HG03378 (cell line): ENCODE measurements at regions not wholly inside any gene's neighbourhood (a gene's known extent, or its start where the extent isn't known, plus 50 kb on each side); places are given as distances from the start of the nearest gene placed in this dataset.
"Not testable (repeated sequence)": the region's sequence is repeated elsewhere in the genome, so short reads cannot be mapped to it uniquely, and the experiment has no call there.

ENCODE experiments used
- ATAC-seq: cut with Tn5 transposase; IDR thresholded peaks from one replicate; pipeline ENCODE4 v1.9.1; 2021; ENCODE audit warnings: mild to moderate bottlenecking, moderate library complexity; ENCODE audit not compliant: unreplicated experiment

DNA sequence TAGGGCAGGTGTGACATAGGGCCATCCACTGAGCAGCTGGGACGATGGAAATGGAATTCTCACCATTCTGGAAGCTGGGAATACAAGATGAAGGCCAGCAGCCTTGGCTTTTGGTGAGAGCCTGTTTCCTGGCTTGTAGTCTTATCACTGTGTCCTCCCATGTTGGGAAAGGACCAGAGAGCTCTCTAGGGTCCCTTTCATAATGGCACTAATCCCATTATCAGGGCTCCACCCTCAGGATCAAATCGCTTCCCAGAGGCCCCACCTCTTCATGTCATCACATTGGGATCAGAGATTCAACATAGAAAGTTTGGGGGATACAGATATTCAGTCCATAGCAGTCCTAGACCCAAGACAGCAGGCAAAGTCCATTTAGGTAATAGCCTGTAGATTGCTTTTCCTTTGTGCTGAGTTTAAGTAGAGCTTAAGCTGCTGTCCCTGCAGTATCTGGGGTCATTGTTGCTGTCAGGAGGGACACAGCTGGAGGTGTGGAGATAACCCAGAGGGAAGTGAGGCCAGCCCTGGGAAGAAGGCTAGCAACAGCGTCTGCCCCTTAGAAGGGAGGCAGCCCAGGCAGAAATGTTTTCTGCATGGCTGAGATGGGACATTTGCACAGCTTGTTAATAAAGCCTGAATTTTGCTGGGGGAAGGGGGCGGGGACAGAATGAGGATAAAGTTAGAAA is 136.5 kb upstream of the GPR12 start:
- no peak for ATAC-seq

GRCh38 chr13:26895808-26896466 is 135.4 kb upstream of the GPR12 start:
- ATAC-seq, result no peak

GRCh38 chr13:26895081-26895807 is 134.7 kb upstream of the GPR12 start:
- no peak for ATAC-seq

DNA sequence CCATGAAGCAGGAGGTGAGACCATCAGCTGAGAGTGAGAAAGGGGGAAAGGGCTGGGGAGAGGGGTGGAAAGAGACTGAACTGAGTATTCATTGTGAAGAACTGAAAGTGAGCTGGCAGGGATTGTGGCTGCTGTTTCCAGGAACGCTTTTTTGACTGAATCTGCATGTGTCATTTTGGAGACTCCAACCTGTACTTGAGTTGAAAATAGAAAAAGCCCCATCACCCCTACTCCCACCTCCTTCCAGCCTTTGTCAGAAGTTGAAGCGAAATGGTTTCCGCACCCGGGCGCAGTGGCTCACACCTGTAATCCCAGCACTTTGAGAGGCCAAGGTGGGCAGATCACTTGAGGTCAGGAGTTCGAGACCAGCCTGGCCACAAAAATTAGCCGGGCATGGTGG is 128.0 kb upstream of the GPR12 start:
- ATAC-seq, result no peak

DNA sequence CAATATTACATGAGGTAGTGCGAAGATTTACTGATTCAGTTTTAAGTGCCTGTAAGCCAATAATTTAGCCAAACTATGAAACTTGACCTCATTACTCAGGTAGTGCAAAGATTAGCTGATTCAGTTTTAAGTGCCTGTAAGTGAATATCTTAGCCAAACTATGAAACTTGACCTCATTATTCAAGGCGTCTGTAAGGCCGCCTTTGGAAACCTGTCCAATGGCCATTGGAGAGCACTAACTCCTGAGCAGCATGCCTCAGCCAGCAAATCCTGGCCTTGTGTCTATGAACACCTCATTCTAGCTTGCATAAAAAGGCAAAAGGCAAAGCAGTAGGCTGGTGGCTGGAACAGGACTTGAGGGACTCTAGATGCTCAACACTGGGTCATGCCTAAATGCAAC is 127.0 kb upstream of the GPR12 start:
- ATAC-seq, result no peak

DNA sequence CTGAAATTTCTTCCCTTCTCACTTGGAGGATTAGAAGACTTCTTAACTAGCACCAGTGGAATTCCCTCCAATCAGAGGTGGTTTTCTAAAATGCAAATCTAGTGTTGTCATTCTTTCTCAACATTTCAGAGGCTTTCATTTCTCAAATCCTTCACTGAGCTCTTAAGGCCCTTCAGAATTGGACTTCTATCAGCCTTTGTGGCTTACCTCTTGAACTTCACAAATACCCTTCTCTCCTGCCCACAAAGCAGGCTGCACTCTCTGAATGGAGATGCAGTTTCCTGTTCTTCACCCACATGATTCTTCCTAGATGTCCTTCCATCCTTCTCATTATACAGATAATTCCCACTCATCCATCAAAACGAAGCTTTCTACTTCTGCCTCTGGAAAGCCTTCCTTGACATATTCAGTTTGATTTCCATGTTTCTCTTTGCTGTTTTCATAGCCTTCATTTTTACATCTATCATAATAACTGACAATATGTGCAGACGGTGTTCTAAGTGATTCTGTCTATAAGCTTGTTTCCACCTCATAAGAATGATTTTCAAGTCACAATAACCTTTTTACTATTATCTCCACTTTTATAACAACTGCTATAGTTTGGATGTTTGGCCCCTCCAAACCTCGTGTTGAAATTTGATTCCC is 123.1 kb upstream of the GPR12 start:
- ATAC-seq, result no peak

DNA sequence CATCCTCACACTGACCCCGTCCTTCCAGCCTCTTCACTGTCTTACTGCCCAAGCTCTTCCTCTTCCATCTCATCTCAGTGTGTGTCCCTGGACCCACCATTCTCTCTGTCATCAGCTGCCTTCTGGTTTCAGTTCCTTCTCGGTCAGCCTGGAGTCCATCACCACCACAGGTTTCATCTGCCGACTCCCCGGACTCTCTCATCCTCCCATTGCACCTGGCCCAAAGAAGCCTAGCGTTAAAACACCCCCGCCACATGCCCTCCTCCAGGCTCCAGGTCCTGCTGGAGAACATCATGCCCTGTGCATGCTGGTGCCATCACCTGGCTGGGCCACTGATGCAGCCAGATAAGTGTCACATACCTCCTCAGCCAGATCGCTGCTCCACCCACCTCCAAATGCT is 122.1 kb upstream of the GPR12 start:
- ATAC-seq, result no peak

GRCh38 chr13:26881154-26881553 is 120.6 kb upstream of the GPR12 start:
- no peak for ATAC-seq

DNA sequence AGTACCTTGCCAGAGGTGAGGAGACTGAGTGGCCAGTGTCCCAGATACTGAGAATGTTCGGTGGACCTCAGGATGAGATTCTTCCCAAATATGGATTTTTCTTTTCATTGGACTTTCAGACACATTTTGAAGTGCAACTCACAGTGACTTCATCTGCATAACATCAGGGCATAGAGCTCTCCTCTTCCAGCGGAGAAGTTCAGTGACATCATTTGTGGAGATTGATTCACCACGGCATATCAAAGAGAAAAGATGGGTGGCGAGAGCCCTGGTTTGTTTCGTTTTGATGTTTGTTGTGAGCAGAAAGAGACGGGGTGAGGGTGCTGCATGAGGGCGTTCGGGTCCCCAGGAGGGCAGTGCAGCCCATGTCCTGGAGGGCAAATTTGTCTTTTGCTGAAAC is 120.1 kb upstream of the GPR12 start:
- ATAC-seq, result no peak

- ATAC-seq, result no peak
Observed at GRCh38 chr13:26878438-26878837, 117.9 kb upstream of the GPR12 start.

DNA sequence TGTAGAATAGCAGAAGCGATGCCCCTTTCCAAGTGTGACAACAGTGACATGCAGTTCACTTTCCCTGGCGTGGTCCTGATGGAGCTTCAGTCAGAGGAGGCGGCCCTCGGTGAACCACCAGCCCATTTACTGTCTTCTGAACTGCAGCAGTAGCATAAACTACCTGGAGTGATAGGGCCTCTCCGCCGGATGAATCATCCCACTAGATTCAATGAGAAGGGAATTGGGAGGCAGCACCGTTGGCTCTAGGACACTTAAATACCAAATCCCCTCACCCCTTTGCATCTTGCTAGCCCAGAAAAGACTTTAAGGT is 112.8 kb upstream of the GPR12 start:
- ATAC-seq, result no peak

DNA sequence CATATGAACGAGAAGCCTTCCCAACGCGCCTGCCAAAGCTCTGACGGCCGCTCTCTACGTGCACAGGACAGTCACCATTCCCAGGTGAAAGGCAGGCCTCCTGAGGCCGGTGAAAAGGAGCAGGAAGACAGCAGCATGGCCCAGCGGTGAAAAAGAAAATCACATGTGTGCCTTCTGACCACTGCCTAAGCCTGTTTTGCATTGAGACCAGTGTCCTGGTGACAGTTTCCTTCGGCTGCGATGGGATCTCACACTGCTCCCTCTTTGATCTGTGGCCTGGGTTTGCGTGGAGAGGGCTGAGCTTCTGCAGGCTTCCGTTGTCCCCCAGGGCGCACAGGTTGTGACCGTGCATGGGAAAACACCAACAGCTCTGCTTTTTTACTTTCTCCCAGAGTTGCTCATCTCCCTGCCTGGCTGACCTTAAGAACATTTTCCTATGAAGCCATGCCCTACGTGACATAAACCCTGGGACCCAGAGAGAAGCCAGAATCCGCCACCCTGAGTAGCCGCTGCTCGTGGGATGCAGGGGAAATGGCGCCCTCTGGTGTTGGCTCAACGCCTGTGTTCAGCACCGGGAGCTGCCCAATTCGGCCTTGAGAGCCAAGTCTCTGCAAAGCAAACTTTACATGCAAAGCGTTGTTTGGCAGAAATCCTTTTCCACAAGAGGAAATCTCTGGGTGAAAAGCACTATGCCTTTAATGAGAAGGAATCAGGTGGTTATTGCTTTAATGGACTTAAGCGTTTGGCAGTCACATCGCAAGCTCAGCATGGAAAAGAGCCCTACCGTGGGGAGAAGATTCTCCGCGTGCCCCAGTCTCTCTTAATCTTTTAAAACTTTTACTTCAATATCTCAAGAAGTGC is 112.2 kb upstream of the GPR12 start:
- no peak for ATAC-seq

- ATAC-seq, result no peak
Observed at GRCh38 chr13:26867451-26868091, 107.0 kb upstream of the GPR12 start.

DNA sequence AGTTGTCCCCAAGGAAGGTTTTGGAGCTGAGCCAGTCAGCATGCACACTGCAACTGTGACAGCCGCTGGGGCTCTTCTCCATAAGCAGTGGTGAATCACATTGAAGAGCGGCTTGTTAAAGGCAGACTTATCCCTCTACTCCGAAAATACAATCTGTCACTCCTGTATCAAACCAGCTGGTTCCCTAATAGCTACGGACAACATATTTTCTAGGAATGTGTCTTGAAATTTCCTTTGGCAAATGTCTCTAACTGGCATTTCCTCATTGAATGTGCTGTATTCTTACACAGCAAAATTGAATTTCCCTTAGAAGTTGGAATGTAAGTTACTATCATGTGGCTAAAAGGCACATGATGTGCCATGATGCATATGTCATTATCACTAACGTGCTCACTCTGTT is 104.0 kb upstream of the GPR12 start:
- no peak for ATAC-seq

- ATAC-seq, result no peak
Observed at GRCh38 chr13:26861941-26862340, 101.4 kb upstream of the GPR12 start.

DNA sequence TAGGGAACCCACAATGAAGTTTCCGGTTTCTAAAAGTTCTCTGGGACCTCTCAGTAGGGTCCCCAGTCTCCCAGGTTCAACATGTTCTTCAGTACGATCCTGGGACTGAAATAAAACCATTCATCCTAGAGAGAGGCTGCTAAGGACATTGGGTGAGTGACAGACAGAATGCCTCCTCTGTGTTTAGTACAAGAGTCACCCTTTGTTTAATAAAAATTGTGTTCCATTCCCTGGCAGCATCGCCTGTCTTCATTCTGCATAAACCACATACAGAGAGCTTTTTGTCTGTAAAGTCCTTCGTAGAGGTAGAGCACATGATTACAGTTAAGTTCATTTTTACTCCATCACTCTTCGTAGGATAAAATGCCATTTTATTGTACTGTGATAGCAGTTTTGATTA is 95.3 kb upstream of the GPR12 start:
- no peak for ATAC-seq

DNA sequence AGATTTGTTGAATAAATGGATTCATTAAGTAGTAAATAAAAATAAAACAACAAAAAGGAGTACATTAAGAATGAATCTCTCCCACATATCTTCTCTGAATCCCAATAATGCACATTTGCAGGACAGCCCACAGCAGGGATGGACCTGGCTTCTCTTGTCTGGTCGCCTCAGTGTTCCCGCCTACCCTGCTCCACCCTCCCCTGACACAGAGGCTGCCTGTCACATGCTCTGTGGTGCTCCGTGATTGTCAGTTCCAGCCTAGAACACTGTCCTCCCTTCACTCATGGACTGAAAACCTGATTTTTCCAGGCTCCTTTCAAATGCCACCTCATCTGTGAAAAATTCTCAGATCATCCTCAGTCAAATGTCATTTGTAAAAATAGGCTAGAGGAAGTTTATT is 94.5 kb upstream of the GPR12 start:
- no peak for ATAC-seq

DNA sequence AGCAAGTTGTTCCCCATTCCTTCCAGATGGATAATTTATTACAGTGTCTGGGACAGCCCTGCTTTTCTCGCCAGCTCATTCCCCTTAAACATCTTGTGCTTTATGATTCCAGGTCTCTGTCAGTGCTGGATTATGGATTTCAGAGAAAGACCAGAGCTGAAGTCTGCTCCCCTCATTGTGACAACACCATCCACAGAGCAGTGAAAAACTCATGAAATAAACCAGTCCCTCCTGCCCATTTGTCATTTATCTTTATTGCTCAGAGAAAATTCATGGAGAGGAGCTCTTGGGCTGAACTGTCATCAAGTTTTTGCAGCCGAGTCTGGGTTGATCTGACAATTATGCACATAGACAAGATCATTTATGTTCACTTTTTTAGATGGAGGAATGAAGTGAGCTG is 92.7 kb upstream of the GPR12 start:
- ATAC-seq, result no peak

- no peak for ATAC-seq
Observed at GRCh38 chr13:26847281-26847680, 86.7 kb upstream of the GPR12 start.

GRCh38 chr13:26845063-26845462 is 84.5 kb upstream of the GPR12 start:
- ATAC-seq, result not testable (repeated sequence)
